SK-N-SH treated with all-trans-retinoic acid at 6 μM for 48 hours (cell line): ENCODE measurements at regions not wholly inside any gene's neighbourhood (a gene's known extent, or its start where the extent isn't known, plus 50 kb on each side); places are given as distances from the start of the nearest gene placed in this dataset.

Source experiments
- ATAC-seq: fragments of 200-7000 bp; cut with Tn5 transposase; 3 replicates; pipeline ENCODE4 v1.9.1; 2020; ENCODE audit warnings: mild to moderate bottlenecking, moderate library complexity
- ARNTL ChIP-seq: fragments of 450-650 bp; formaldehyde crosslinking; IDR thresholded peaks from 2 replicates; pipeline ENCODE4 v1.5.0; 2020; ENCODE audit warnings: low read depth, mild to moderate bottlenecking, moderate library complexity, borderline replicate concordance
- CSDC2 ChIP-seq: fragments of 250-450 bp; sonication (Bioruptor Pico); IDR thresholded peaks from 2 replicates; pipeline ENCODE4 v1.5.0; 2020; ENCODE audit warnings: mild to moderate bottlenecking, moderate library complexity
- ESRRG ChIP-seq: fragments of 250-450 bp; sonication (Bioruptor Pico); IDR thresholded peaks from 2 replicates; pipeline ENCODE4 v1.6.1; 2021; ENCODE audit warnings: mild to moderate bottlenecking
- GLIS3 ChIP-seq: fragments of 250-450 bp; sonication (Bioruptor Pico); IDR thresholded peaks from 2 replicates; pipeline ENCODE4 v1.5.0; 2020; ENCODE audit warnings: mild to moderate bottlenecking, moderate library complexity
- ISL1 ChIP-seq: fragments of 250-450 bp; sonication (Bioruptor Pico); IDR thresholded peaks from 2 replicates; pipeline ENCODE4 v2.1.2; 2022; ENCODE audit warnings: mild to moderate bottlenecking, moderate library complexity
- OSR1 ChIP-seq: fragments of 250-450 bp; sonication (Bioruptor Pico); IDR thresholded peaks from 2 replicates; pipeline ENCODE4 v1.8.0; 2022; ENCODE audit warnings: moderate library complexity, mild to moderate bottlenecking, inconsistent platforms
- PATZ1 ChIP-seq: fragments of 250-450 bp; sonication (Bioruptor Pico); IDR thresholded peaks from 2 replicates; pipeline ENCODE4 v1.8.0; 2020; ENCODE audit warnings: mild to moderate bottlenecking, moderate library complexity, borderline replicate concordance
- RARB ChIP-seq: fragments of 250-450 bp; sonication (Bioruptor Pico); IDR thresholded peaks from 2 replicates; pipeline ENCODE4 v1.8.0; 2021; ENCODE audit warnings: mild to moderate bottlenecking, moderate library complexity
- TCF4 ChIP-seq: fragments of 250-450 bp; sonication (Bioruptor Pico); IDR thresholded peaks from 2 replicates; pipeline ENCODE4 v1.8.0; 2021; ENCODE audit warnings: mild to moderate bottlenecking, moderate library complexity, borderline replicate concordance
- TOX ChIP-seq: fragments of 250-450 bp; sonication (Bioruptor Pico); IDR thresholded peaks from 2 replicates; pipeline ENCODE4 v1.8.0; 2021; ENCODE audit warnings: mild to moderate bottlenecking, moderate library complexity, borderline replicate concordance
- ZFP3 ChIP-seq: fragments of 250-450 bp; sonication (Bioruptor Pico); IDR thresholded peaks from 2 replicates; pipeline ENCODE4 v1.5.0; 2020; ENCODE audit warnings: mild to moderate bottlenecking, moderate library complexity
- ZFP30 ChIP-seq: fragments of 450-650 bp; formaldehyde crosslinking; IDR thresholded peaks from 2 replicates; pipeline ENCODE4 v1.5.0; 2022; ENCODE audit warnings: mild to moderate bottlenecking, moderate library complexity
- ZNF8 ChIP-seq: fragments of 450-650 bp; formaldehyde crosslinking; IDR thresholded peaks from 2 replicates; pipeline ENCODE4 v1.5.0; 2020; ENCODE audit warnings: mild to moderate bottlenecking, moderate library complexity
- TF ChIP-seq, protein P1 (sequence below): fragments of 250-450 bp; sonication (Bioruptor Pico); IDR thresholded peaks from 2 replicates; pipeline ENCODE4 v1.5.1; 2021; ENCODE audit warnings: mild to moderate bottlenecking, moderate library complexity
- TF ChIP-seq, protein P2 (sequence below): fragments of 250-450 bp; sonication (Bioruptor Pico); IDR thresholded peaks from 2 replicates; pipeline ENCODE4 v1.8.0; 2021; ENCODE audit warnings: low read depth, mild to moderate bottlenecking, moderate library complexity, borderline replicate concordance
- TF ChIP-seq, protein P3 (sequence below): fragments of 250-450 bp; sonication (Bioruptor Pico); IDR thresholded peaks from 2 replicates; pipeline ENCODE4 v1.5.0; 2020; ENCODE audit warnings: mild to moderate bottlenecking, moderate library complexity
- TF ChIP-seq, protein P4 (sequence below): fragments of 250-450 bp; sonication (Bioruptor Pico); IDR thresholded peaks from 2 replicates; pipeline ENCODE4 v1.5.1; 2020; ENCODE audit warnings: low read depth, mild to moderate bottlenecking, moderate library complexity

- TF ChIP-seq, protein P1, sequence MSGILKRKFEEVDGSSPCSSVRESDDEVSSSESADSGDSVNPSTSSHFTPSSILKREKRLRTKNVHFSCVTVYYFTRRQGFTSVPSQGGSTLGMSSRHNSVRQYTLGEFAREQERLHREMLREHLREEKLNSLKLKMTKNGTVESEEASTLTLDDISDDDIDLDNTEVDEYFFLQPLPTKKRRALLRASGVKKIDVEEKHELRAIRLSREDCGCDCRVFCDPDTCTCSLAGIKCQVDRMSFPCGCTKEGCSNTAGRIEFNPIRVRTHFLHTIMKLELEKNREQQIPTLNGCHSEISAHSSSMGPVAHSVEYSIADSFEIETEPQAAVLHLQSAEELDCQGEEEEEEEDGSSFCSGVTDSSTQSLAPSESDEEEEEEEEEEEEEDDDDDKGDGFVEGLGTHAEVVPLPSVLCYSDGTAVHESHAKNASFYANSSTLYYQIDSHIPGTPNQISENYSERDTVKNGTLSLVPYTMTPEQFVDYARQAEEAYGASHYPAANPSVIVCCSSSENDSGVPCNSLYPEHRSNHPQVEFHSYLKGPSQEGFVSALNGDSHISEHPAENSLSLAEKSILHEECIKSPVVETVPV (CRISPR knock-in tag) = no peak
- TF ChIP-seq ZFP30 (CRISPR knock-in tag) = no peak
- no peak for TF ChIP-seq ZNF8 (CRISPR knock-in tag)
- TF ChIP-seq, protein P2, sequence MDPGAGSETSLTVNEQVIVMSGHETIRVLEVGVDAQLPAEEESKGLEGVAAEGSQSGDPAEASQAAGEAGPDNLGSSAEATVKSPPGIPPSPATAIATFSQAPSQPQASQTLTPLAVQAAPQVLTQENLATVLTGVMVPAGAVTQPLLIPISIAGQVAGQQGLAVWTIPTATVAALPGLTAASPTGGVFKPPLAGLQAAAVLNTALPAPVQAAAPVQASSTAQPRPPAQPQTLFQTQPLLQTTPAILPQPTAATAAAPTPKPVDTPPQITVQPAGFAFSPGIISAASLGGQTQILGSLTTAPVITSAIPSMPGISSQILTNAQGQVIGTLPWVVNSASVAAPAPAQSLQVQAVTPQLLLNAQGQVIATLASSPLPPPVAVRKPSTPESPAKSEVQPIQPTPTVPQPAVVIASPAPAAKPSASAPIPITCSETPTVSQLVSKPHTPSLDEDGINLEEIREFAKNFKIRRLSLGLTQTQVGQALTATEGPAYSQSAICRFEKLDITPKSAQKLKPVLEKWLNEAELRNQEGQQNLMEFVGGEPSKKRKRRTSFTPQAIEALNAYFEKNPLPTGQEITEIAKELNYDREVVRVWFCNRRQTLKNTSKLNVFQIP (CRISPR knock-in tag) = no peak
- TF ChIP-seq, all 23 proteins: peak for 0
Observed at GRCh38 chr5:159628703-159629102, 287.6 kb upstream of the ADRA1B start (continued).

DNA sequence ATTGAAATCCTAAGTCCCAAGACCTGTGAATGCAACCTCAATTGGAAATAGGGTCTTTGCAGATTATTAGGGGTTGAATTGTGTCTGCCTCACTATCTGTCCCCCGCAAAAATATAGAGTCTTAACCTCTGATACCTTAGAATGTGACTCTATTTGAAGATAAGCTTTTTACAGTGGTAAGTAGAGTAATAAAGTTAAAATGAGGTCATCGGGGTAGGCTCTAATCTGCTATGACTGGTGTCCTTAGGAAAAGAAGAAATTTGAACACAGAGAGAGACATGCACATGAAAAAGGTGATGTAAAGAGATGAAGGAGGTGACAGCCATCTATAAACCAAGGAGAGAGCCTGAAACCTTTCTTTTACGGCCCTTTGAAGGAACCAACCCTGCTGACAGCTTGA is 287.1 kb upstream of the ADRA1B start:
- no peak for ATAC-seq
- TF ChIP-seq TCF4 = no peak
- TF ChIP-seq, all 23 proteins: peak for 0

DNA sequence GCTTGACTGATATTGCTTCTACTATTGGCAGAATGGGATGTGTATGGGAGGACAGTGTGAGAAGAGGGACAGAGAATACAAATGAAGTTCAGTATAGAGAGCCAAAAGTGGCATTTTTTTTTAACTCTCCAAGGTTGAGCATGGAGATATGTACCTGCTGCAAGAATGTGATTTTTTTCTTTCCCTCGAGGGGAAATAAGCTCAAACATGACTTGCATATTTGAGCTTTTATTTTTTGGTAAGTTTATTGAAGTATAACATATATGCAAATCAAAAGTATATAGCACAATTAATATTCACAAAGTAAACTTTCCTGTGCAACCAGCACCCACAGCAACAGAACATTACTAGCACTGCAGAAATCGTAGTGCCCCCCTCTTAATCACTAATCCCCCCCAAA is 285.7 kb upstream of the ADRA1B start:
- TF ChIP-seq, protein P1 (CRISPR knock-in tag) = no peak
- TF ChIP-seq ISL1 (no peak), ARNTL (CRISPR knock-in tag) (no peak), ZFP3 (CRISPR knock-in tag) (no peak), GLIS3 (CRISPR knock-in tag) (no peak), CSDC2 (CRISPR knock-in tag) (no peak), TOX (CRISPR knock-in tag) (no peak), ESRRG (CRISPR knock-in tag) (no peak)
- TF ChIP-seq, protein P3, sequence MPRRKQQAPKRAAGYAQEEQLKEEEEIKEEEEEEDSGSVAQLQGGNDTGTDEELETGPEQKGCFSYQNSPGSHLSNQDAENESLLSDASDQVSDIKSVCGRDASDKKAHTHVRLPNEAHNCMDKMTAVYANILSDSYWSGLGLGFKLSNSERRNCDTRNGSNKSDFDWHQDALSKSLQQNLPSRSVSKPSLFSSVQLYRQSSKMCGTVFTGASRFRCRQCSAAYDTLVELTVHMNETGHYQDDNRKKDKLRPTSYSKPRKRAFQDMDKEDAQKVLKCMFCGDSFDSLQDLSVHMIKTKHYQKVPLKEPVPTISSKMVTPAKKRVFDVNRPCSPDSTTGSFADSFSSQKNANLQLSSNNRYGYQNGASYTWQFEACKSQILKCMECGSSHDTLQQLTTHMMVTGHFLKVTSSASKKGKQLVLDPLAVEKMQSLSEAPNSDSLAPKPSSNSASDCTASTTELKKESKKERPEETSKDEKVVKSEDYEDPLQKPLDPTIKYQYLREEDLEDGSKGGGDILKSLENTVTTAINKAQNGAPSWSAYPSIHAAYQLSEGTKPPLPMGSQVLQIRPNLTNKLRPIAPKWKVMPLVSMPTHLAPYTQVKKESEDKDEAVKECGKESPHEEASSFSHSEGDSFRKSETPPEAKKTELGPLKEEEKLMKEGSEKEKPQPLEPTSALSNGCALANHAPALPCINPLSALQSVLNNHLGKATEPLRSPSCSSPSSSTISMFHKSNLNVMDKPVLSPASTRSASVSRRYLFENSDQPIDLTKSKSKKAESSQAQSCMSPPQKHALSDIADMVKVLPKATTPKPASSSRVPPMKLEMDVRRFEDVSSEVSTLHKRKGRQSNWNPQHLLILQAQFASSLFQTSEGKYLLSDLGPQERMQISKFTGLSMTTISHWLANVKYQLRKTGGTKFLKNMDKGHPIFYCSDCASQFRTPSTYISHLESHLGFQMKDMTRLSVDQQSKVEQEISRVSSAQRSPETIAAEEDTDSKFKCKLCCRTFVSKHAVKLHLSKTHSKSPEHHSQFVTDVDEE (CRISPR knock-in tag) = no peak
- no peak for ATAC-seq

DNA sequence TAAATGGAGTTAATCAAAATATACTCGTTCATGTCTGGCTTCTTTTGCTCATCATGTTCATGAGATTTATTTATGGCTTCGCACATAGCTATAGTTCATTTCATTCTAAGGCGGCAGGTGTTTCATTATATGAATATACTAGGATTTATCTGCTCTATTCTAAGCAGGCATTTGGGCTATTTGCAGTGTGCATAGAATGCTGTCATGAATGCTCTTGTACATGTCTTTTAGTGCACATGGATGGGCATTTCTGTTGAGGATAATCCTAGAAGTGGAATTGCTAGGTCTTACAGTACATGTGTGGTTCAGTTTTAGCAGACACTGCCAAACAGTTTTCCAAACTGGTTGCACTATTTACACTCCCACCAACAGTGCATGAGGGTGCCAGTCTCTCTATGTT is 285.3 kb upstream of the ADRA1B start:
- no peak for ATAC-seq
- TF ChIP-seq, protein P2 (CRISPR knock-in tag) = no peak
- no peak for TF ChIP-seq ZFP3 (CRISPR knock-in tag)
- no peak for TF ChIP-seq PATZ1 (CRISPR knock-in tag)
- no peak for TF ChIP-seq ZNF8 (CRISPR knock-in tag)
- no peak for TF ChIP-seq RARB (CRISPR knock-in tag)

DNA sequence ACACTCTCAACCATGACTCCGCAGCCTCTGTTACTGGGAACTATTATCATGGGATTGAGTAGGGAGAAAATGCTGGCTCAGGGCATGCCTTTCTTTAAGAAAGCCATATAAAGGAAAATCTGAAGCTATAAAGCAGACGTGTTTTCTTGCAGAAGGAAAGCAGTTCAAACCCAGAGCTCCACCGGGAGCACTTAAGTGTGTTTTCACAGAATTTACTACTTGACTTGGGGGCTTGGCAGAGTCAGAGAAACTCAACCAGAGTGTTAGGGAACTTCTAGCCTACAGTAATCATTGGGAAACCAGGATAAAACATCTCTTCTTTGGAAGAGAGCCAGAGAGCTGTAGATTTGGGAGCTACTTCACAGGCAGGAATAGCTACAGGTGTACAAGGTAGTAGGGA is 283.4 kb upstream of the ADRA1B start:
- TF ChIP-seq CSDC2 (CRISPR knock-in tag) = no peak
- TF ChIP-seq, protein P4, sequence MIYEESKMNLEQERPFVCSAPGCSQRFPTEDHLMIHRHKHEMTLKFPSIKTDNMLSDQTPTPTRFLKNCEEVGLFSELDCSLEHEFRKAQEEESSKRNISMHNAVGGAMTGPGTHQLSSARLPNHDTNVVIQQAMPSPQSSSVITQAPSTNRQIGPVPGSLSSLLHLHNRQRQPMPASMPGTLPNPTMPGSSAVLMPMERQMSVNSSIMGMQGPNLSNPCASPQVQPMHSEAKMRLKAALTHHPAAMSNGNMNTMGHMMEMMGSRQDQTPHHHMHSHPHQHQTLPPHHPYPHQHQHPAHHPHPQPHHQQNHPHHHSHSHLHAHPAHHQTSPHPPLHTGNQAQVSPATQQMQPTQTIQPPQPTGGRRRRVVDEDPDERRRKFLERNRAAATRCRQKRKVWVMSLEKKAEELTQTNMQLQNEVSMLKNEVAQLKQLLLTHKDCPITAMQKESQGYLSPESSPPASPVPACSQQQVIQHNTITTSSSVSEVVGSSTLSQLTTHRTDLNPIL (CRISPR knock-in tag) = no peak
- no peak for TF ChIP-seq OSR1 (CRISPR knock-in tag)
- TF ChIP-seq, protein P3 (CRISPR knock-in tag) = no peak
- no peak for TF ChIP-seq ARNTL (CRISPR knock-in tag)
- no peak for ATAC-seq
